HAP-1 (cell line): ENCODE measurements at regions not wholly inside any gene's neighbourhood (a gene's known extent, or its start where the extent isn't known, plus 50 kb on each side); places are given as distances from the start of the nearest gene placed in this dataset.

Experiments
- DNase-seq, 2 experiments: peaks; one replicate each; pipeline ENCODE4 v3.0.0-alpha.2; 2016 to 2020; ENCODE audit warnings: low spot score in 2 of 2
- H3K27me3 ChIP-seq: fragments of 250-450 bp; sonication (Bioruptor Pico); 2 replicates; pipeline ENCODE4 v1.5.1; 2020; ENCODE audit warnings: low read depth, mild to moderate bottlenecking, moderate library complexity
- H3K36me3 ChIP-seq: fragments of 250-450 bp; sonication (Bioruptor Pico); replicated peaks from 2 replicates; pipeline ENCODE4 v1.5.1; 2020; ENCODE audit warnings: mild to moderate bottlenecking
- H3K4me1 ChIP-seq: fragments of 250-450 bp; sonication (Bioruptor Pico); 2 replicates; pipeline ENCODE4 v1.5.1; 2020; ENCODE audit warnings: mild to moderate bottlenecking
- H3K4me3 ChIP-seq: fragments of 250-450 bp; sonication (Bioruptor Pico); 2 replicates; pipeline ENCODE4 v1.5.1; 2020; ENCODE audit warnings: mild to moderate bottlenecking, moderate library complexity
- H3K9me3 ChIP-seq: fragments of 250-450 bp; sonication (Bioruptor Pico); 2 replicates; pipeline ENCODE4 v1.5.1; 2020; ENCODE audit warnings: mild to moderate bottlenecking, moderate library complexity
- in situ Hi-C: fragments of 300-500 bp; cut with MboI; formaldehyde crosslinking; loops from 3 replicates; pipeline ENCODE4 v1.14.3; 2020; ENCODE audit warnings: low sequenced_read_pairs, inconsistent platforms, mixed read lengths

GRCh38 chr15:62753518-62754221 lies 288.9 kb upstream of the TPM1 start:
- Histone ChIP-seq H3K27me3 (no peaks in the 10 kb centered on the region), H3K36me3 (no peaks in the 10 kb centered on the region), H3K4me1 (no peaks in the 10 kb centered on the region), H3K4me3 (no peak overlapping the region), H3K9me3 (no peaks in the 10 kb centered on the region)
- DNase-seq: no peak
- in situ Hi-C loops: no loop called here

DNA sequence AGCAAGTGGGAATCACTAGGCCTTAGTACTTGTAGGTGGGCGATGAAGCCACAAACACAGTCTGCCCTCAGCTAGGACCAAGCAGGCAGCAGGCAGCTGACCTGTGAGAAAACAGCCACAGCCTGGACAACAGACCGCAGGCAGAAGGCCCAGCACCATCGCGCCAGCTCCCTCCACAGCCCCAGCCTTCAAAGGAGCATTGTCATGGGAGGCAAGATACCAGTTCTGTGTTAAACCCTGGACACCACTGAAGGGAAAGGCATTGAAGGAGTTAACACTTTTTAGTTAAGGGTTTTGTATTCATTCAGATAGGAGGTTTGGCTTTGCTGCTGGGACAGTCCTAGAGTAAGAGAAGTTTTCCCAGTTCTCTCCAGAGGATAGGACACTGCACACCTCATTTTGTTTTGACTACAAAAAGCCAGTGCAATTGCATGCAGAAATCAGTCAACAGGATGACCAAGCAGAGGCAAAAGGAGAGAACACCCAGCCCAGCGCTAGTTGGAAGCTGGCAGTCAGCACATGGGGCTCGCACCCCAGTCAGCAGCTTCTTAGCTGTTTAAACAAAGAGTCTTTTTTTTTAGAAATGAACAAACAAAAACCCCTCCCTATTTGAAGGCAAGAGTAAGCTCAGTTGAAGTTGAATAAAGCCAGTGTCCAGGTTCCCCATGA lies 286.1 kb upstream of the TPM1 start:
- H3K9me3 ChIP-seq: no peaks in the 10 kb centered on the region
- no peaks in the 10 kb centered on the region for H3K36me3 ChIP-seq
- no peaks in the 10 kb centered on the region for H3K4me1 ChIP-seq
- H3K27me3 ChIP-seq: no peaks in the 10 kb centered on the region
- in situ Hi-C loops: no loop called here
- no peak overlapping the region for H3K4me3 ChIP-seq
- DNase-seq: no peak

- Histone ChIP-seq H3K36me3 (no peaks in the 10 kb centered on the region), H3K4me3 (no peak overlapping the region), H3K27me3 (no peaks in the 10 kb centered on the region), H3K4me1 (no peaks in the 10 kb centered on the region), H3K9me3 (no peaks in the 10 kb centered on the region)
- DNase-seq: no peak
- in situ Hi-C loops: no loop called here
Measured at GRCh38 chr15:62756995-62757360, 285.6 kb upstream of the TPM1 start.

DNA sequence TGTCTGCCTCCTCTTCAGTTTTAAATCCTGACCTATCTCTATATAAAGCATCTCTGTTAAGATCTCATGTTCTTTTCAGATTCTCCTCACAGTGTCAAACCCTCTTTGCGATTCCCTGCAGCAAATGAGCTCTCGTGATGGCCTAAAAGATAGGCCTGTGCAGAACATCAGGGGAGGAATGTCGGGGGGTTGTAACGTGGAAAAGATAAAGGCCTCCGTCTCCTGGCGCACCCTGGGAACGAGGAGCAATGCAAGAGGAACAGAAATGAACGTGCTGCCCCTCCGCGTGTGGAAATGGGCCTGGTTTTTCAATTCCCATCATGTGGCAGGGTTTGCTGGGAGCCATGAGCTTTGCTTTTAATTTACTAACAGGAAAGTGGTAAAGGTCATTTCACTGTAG lies 285.0 kb upstream of the TPM1 start:
- H3K9me3 ChIP-seq: no peaks in the 10 kb centered on the region
- H3K4me3 ChIP-seq: no peak overlapping the region
- no peaks in the 10 kb centered on the region for H3K4me1 ChIP-seq
- in situ Hi-C loops: no loop called here
- no peaks in the 10 kb centered on the region for H3K36me3 ChIP-seq
- no peak for DNase-seq
- H3K27me3 ChIP-seq: no peaks in the 10 kb centered on the region

DNA sequence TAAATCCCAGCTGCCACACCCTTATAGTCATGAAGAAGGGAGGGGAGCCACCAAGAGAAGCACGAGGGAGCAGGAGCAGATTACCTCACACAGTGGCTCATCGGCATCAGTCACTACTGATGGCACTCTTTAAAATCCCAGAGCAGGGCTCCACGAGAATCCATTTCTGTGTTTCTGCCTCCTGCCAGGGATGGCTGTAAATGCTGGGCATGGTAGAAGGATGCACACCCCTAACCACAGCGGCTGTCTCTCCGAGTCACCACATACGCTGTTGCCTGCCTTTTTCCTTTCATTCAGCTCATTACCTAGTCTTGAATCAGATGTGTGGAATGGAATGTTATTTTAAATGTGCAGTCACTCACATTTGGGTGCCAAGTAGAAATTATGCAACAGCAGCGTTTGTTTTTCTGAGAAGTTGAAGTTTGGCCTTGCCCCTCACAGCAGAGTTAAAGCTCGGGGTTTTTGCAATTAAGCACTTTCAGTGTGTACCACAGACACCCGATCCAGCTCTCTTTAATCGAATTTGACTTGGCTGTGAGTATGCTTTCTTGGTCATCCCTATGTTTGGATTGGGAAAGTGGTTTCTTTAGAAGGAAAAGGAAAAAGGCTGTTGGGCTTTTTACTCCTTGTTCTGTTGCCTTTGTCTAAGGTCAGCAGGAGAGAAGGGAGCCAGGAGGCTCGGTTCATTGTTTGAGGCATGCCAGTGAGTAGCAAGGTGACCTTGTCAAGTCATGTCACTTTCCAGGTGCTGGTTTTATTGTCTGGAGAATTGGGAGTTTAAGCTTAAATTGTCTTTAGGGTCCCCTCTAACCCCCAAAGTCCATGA lies 284.2 kb upstream of the TPM1 start:
- Histone ChIP-seq H3K36me3 (no peaks in the 10 kb centered on the region), H3K9me3 (no peaks in the 10 kb centered on the region), H3K4me3 (no peak overlapping the region), H3K4me1 (no peaks in the 10 kb centered on the region), H3K27me3 (no peaks in the 10 kb centered on the region)
- no peak for DNase-seq
- in situ Hi-C loops: no loop called here

DNA sequence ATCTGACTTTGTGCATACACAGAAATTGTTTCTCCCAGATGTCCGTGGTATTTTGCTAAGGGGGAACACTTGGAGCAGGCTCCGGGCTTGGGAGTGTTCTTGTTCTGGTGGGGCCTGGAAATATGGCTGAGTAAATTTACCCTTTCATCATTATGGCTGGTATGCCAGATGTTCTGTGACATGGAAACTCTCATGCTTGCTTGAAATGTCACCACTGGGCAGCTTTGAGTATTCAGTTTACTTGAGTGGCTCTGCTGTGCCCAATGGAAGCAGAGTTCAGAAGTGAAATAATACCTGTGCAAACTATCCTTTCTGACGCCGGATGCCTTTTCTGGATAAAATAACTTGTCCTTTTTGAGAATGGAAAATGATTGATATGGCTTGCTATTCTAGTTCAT lies 283.6 kb upstream of the TPM1 start:
- no peaks in the 10 kb centered on the region for H3K27me3 ChIP-seq
- no peaks in the 10 kb centered on the region for H3K4me1 ChIP-seq
- DNase-seq: no peak
- in situ Hi-C loops: no loop called here
- H3K9me3 ChIP-seq: no peaks in the 10 kb centered on the region
- H3K4me3 ChIP-seq: no peak overlapping the region
- no peaks in the 10 kb centered on the region for H3K36me3 ChIP-seq

DNA sequence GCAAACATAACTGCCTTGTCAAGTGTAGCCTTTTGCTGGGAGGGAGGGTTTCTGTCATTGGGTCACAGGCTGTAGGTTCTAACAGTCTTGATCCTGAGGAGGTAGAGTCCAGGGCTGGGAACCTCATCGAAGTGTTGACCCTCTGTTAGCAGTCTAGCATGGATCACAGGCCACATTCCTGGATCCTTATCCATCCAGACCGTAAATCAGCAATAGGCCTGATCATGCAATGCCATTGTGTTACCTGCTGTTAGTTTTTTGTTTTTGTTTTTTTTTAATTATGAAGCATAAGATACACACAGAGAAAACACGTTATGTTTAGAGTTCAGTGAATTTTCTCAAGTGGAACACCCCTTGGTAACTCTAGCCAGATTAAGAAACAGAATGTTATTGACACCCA lies 282.0 kb upstream of the TPM1 start:
- no peaks in the 10 kb centered on the region for H3K9me3 ChIP-seq
- in situ Hi-C loops: no loop called here
- no peaks in the 10 kb centered on the region for H3K4me1 ChIP-seq
- no peak for DNase-seq
- H3K27me3 ChIP-seq: no peaks in the 10 kb centered on the region
- no peak overlapping the region for H3K4me3 ChIP-seq
- H3K36me3 ChIP-seq: no peaks in the 10 kb centered on the region

- no peak for DNase-seq
- in situ Hi-C loops: no loop called here
- Histone ChIP-seq H3K4me3 (no peak overlapping the region), H3K36me3 (no peaks in the 10 kb centered on the region), H3K27me3 (no peaks in the 10 kb centered on the region), H3K4me1 (no peaks in the 10 kb centered on the region), H3K9me3 (no peaks in the 10 kb centered on the region)
Measured at GRCh38 chr15:62765916-62766315, 276.6 kb upstream of the TPM1 start.

- no peaks in the 10 kb centered on the region for H3K4me1 ChIP-seq
- H3K4me3 ChIP-seq: no peak overlapping the region
- no peak for DNase-seq
- no peaks in the 10 kb centered on the region for H3K9me3 ChIP-seq
- in situ Hi-C loops: no loop called here
- H3K27me3 ChIP-seq: no peaks in the 10 kb centered on the region
- no peaks in the 10 kb centered on the region; the same call in 1 of the 2 replicates for H3K36me3 ChIP-seq
Measured at GRCh38 chr15:62766599-62766998, 275.9 kb upstream of the TPM1 start.

GRCh38 chr15:62769604-62770003 lies 272.9 kb upstream of the TPM1 start:
- in situ Hi-C loops: no loop called here
- H3K4me1 ChIP-seq: no peaks in the 10 kb centered on the region
- H3K27me3 ChIP-seq: no peaks in the 10 kb centered on the region
- no peaks in the 10 kb centered on the region; the same call in 1 of the 2 replicates for H3K36me3 ChIP-seq
- no peak overlapping the region for H3K4me3 ChIP-seq
- DNase-seq: no peak
- H3K9me3 ChIP-seq: no peaks in the 10 kb centered on the region

DNA sequence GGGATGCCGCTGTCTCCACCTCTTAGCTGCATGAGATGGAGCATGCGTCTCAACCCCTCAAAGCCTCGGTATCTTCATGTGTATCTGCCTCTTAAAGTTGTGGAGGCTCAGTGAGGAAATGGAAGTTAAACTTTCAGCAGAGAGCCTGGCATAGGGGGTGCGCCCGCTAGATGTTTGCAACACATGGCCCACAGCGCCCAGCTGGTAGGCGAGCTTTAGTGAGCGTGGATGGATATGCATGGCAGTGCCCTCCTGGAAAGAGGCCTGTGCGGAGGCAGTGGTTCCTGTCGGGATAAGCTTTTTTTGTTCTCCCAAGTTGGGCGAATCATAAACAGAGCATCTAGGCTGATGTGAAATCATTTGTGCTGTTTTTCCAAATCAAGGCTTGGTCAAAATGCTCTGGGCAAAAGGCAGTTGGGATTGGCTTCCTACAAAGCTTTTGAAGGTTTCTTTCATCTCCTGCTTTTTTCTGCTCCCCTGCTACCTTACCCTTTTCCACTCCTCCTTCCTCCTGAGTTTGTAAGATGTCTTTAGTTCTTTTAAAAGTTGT lies 272.4 kb upstream of the TPM1 start:
- in situ Hi-C loops: no loop called here
- DNase-seq: no peak
- no peaks in the 10 kb centered on the region for H3K9me3 ChIP-seq
- H3K36me3 ChIP-seq: no peaks in the 10 kb centered on the region; the same call in 1 of the 2 replicates
- no peaks in the 10 kb centered on the region for H3K4me1 ChIP-seq
- no peaks in the 10 kb centered on the region for H3K27me3 ChIP-seq
- H3K4me3 ChIP-seq: no peak overlapping the region

DNA sequence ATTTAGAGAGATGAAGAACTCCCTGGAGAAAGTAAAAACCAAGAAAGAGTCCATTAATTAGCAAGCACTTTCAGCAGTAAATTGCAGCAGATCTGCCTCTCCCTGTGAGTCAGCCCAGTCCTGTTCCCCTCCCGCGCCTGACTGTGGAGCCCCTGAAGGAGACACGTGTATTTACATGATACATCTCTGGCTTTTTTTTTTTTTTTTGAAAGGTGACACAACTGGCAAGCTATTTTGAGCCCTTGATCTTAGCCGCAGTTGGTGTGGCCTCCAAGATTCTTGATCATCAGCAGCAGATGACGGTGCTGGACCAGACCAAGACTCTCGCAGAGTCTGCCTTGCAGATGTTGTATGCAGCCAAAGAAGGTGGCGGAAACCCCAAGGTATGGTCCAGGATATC lies 271.8 kb upstream of the TPM1 start:
- Histone ChIP-seq H3K36me3 (no peaks in the 10 kb centered on the region; the same call in 1 of the 2 replicates), H3K4me1 (no peaks in the 10 kb centered on the region), H3K9me3 (no peaks in the 10 kb centered on the region), H3K4me3 (no peak overlapping the region), H3K27me3 (no peaks in the 10 kb centered on the region)
- no peak for DNase-seq
- in situ Hi-C loops: no loop called here

- no peaks in the 10 kb centered on the region for H3K27me3 ChIP-seq
- in situ Hi-C loops: no loop called here
- H3K4me1 ChIP-seq: no peaks in the 10 kb centered on the region
- no peaks in the 10 kb centered on the region; the same call in 1 of the 2 replicates for H3K36me3 ChIP-seq
- DNase-seq: no peak
- H3K9me3 ChIP-seq: no peaks in the 10 kb centered on the region
- H3K4me3 ChIP-seq: no peak overlapping the region
Measured at GRCh38 chr15:62771234-62771633, 271.3 kb upstream of the TPM1 start.
